Muscle of leg (tissue), 3 donors: ENCODE measurements at regions not wholly inside any gene's neighbourhood (a gene's known extent, or its start where the extent isn't known, plus 50 kb on each side); places are given as distances from the start of the nearest gene placed in this dataset.
A peak's percentile ranks its signal among the peaks of the same experiment; 100 is the strongest.

ENCODE experiments used
- DNase-seq: peaks from one replicate; pipeline ENCODE4 v3.0.0; 2013
- H3K27ac ChIP-seq: one replicate; pipeline ENCODE4 v1.5.1; 2013; ENCODE audit warnings: mild to moderate bottlenecking, low read length, control low read depth
- H3K27me3 ChIP-seq: one replicate; pipeline ENCODE4 v1.6.1; 2013; ENCODE audit warnings: low read length; ENCODE audit not compliant: control insufficient read depth, insufficient read depth
- H3K36me3 ChIP-seq: one replicate; pipeline ENCODE4 v1.6.1; 2013; ENCODE audit warnings: low read length; ENCODE audit not compliant: control insufficient read depth, insufficient read depth
- H3K4me1 ChIP-seq: one replicate; pipeline ENCODE4 v1.6.1; 2013; ENCODE audit warnings: low read length; ENCODE audit not compliant: control insufficient read depth, insufficient read depth
- H3K4me3 ChIP-seq: one replicate; pipeline ENCODE4 v1.5.1; 2013; ENCODE audit warnings: low read length, control low read depth
- H3K9me3 ChIP-seq: replicated peaks from 2 replicates; pipeline ENCODE4 v1.6.1; 2013; ENCODE audit warnings: low read depth, low read length; ENCODE audit not compliant: control insufficient read depth
- WGBS: methylation state at CpG from one replicate; pipeline ENCODE4 v1.1.5; 2013; ENCODE audit warnings: missing lambda C conversion rate; ENCODE audit not compliant: insufficient coverage; 5-methylcytosine and 5-hydroxymethylcytosine counted together

- no peak for DNase-seq
- no peaks in the 10 kb centered on the region for H3K36me3 ChIP-seq
- no peaks in the 10 kb centered on the region for H3K9me3 ChIP-seq
- H3K4me1 ChIP-seq = no peaks in the 10 kb centered on the region
- H3K4me3 ChIP-seq = no peak overlapping the region
- no peak overlapping the region for H3K27ac ChIP-seq
- no CpG with 5 or more reads among the region's 1 CpG for WGBS
- H3K27me3 ChIP-seq = no peaks in the 10 kb centered on the region
Observed at GRCh38 chr2:12515871-12516270, 200.9 kb upstream of the TRIB2 start.

GRCh38 chr2:12533337-12534005 is 183.3 kb upstream of the TRIB2 start:
- no CpG with 5 or more reads among the region's 1 CpG for WGBS
- Histone ChIP-seq H3K9me3 (no peaks in the 10 kb centered on the region), H3K36me3 (no peaks in the 10 kb centered on the region), H3K27me3 (no peaks in the 10 kb centered on the region), H3K27ac (no peak overlapping the region), H3K4me1 (peaks cover 8% of the 10 kb centered on the region), H3K4me3 (no peak overlapping the region)
- no peak for DNase-seq

DNA sequence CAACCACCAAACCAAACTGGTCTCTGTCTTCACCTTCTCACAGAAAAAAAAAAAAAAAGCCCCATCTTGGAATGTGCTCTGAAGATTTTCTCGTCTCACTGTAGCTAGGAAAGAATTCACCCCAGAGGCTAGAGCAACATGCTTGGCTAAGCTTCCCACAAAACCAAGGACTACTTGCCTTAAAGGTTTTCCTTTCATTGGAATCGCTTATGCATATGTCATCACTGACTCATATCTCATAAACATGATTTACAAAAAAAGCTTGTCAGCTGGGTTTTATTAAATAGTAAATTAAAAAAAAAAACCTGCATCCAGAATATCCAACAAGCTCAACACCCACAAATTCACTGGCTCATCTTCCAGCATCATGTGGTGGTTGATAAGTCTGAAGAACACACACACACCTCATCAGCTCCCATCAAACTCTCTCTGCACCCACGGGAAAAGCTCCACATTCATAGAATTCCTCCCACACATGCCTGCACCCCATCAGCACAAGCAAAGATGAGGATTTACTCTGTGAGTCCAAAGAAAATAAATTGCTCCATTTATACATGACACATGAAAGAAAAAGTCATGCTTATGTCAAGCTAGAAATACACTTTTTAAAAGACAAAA is 182.0 kb upstream of the TRIB2 start:
- H3K4me3 ChIP-seq = no peak overlapping the region
- DNase-seq = peak; percentile 81
- H3K27me3 ChIP-seq = no peaks in the 10 kb centered on the region
- H3K36me3 ChIP-seq = no peaks in the 10 kb centered on the region
- peak overlapping the region; percentile 44 for H3K27ac ChIP-seq
- WGBS = 0% methylated on average over 1 of the region's 3 CpGs
- peaks cover 11% of the 10 kb centered on the region for H3K4me1 ChIP-seq
- no peaks in the 10 kb centered on the region for H3K9me3 ChIP-seq

GRCh38 chr2:12536976-12537375 is 179.8 kb upstream of the TRIB2 start:
- H3K4me1 ChIP-seq = peaks cover 19% of the 10 kb centered on the region
- H3K27ac ChIP-seq = no peak overlapping the region

DNA sequence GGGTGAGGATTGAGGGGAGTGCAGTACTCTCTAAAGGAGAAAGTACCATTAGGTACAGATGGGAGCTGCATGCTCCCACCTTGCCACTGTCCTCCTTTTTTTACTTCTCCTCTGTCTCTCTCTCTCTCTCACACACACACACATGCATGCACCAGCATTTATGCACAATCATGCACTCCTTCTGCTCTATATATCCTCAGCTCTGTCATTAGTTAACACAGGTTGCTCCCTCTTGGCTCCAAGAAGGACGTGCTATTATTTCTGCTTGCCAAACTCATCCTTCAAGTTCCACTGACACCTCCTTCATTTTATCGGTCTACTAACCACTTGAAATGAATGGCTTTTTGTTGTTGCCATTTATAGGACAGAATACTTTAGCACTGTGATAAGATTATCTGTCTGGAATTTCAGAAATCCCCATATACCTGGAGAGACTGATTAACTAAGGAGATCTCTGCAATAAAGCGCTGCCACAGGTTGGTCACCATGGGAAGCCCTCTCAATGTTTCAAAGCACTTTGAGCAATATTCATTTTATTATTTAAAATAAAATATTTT is 178.5 kb upstream of the TRIB2 start:
- Histone ChIP-seq H3K27ac (no peak overlapping the region), H3K27me3 (no peaks in the 10 kb centered on the region), H3K36me3 (no peaks in the 10 kb centered on the region), H3K9me3 (no peaks in the 10 kb centered on the region), H3K4me1 (peaks cover 19% of the 10 kb centered on the region), H3K4me3 (no peak overlapping the region)
- DNase-seq = no peak
- WGBS = no CpG with 5 or more reads among the region's 3 CpGs

More at GRCh38 chr2:12536976-12537375, 179.8 kb upstream of the TRIB2 start:
- Histone ChIP-seq H3K4me3 (no peak overlapping the region), H3K36me3 (no peaks in the 10 kb centered on the region), H3K27me3 (no peaks in the 10 kb centered on the region), H3K9me3 (no peaks in the 10 kb centered on the region)
- no peak for DNase-seq
- no CpG with 5 or more reads among the region's 4 CpGs for WGBS

DNA sequence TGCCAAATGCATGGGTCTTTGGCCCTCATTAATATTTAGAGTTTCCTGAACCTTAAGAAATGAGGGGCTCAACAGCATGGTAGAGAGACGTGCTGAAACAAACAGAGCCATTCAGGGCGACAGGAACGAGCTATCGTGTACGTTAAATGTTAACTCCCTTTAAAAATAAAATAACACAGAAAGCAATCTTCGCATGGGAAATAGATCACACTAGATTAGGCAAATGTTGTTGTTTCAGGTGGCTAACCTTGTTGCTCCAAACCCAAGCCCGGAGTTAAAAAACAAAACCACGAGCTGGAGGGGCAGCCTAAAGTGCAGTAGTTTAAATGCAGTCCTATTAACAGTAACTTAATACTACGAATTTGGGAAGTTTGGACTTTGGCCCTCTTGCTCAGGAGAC is 177.4 kb upstream of the TRIB2 start:
- H3K4me3 ChIP-seq = no peak overlapping the region
- no CpG with 5 or more reads among the region's 9 CpGs for WGBS
- peak overlapping the region; percentile 21 for H3K27ac ChIP-seq
- no peaks in the 10 kb centered on the region for H3K9me3 ChIP-seq
- no peaks in the 10 kb centered on the region for H3K27me3 ChIP-seq
- peaks cover 24% of the 10 kb centered on the region for H3K4me1 ChIP-seq
- no peaks in the 10 kb centered on the region for H3K36me3 ChIP-seq
- no peak for DNase-seq

DNA sequence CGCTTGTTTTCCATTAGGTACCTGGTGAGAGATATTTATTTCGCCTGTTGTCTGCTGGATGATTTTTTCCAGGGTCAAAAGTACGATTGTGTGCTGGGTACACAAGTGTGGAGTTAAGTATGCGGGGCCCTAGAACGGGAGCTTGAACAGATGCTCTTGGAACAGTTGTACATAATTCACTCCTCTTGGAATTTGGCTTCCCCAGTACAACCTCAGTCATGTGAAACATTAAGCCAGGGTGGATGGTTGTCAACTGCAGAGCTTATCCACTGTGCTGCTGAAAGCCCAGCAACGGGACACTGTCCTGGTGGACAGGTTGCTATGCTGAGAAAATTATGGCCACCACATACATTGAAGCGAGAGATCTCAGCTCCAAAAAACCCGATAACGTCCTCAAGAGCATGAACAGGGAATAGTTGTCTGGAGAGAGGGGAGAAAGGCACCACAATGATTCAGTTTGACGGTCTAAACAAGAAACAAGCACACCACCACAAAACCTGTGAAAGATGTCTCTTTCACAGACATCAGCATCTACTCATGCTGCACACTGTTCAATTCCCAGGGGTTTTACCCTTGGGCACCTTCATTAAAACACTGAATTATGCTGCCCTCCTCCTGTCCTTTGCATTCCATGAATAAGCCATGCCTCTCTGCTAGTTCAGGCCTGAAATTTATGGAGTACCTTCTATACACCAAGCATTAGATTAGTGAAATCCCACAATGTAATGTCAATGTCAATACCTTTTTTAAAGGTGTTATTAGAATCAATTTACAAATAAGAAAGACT is 176.8 kb upstream of the TRIB2 start:
- H3K4me1 ChIP-seq = peaks cover 22% of the 10 kb centered on the region
- DNase-seq = peak; percentile 82
- H3K36me3 ChIP-seq = no peaks in the 10 kb centered on the region
- no peak overlapping the region for H3K4me3 ChIP-seq
- WGBS = 65% methylated on average over 2 of the region's 10 CpGs
- no peaks in the 10 kb centered on the region for H3K27me3 ChIP-seq
- H3K27ac ChIP-seq = peak overlapping the region; percentile 79
- no peaks in the 10 kb centered on the region for H3K9me3 ChIP-seq

GRCh38 chr2:12543076-12543977 is 173.4 kb upstream of the TRIB2 start:
- DNase-seq = peak; percentile 79
- no peaks in the 10 kb centered on the region for H3K36me3 ChIP-seq
- WGBS = 45% methylated on average over 7 of the region's 11 CpGs
- H3K9me3 ChIP-seq = no peaks in the 10 kb centered on the region
- no peak overlapping the region for H3K4me3 ChIP-seq
- H3K4me1 ChIP-seq = peaks cover 20% of the 10 kb centered on the region
- no peak overlapping the region for H3K27ac ChIP-seq
- no peaks in the 10 kb centered on the region for H3K27me3 ChIP-seq

GRCh38 chr2:12543978-12544558 is 172.7 kb upstream of the TRIB2 start:
- Histone ChIP-seq H3K27me3 (no peaks in the 10 kb centered on the region), H3K27ac (no peak overlapping the region), H3K36me3 (no peaks in the 10 kb centered on the region), H3K9me3 (no peaks in the 10 kb centered on the region), H3K4me1 (peaks cover 20% of the 10 kb centered on the region), H3K4me3 (no peak overlapping the region)
- DNase-seq = peak; percentile 48
- WGBS = 43% methylated on average over 1 of the region's 7 CpGs
